B cell (primary cell): ENCODE measurements at regions not wholly inside any gene's neighbourhood (a gene's known extent, or its start where the extent isn't known, plus 50 kb on each side); places are given as distances from the start of the nearest gene placed in this dataset.

Experiments used
- ATAC-seq: fragments of 200-7000 bp; cut with Tn5 transposase; one replicate; pipeline ENCODE4 v1.10.0; 2021; ENCODE audit warnings: low read depth, mild to moderate bottlenecking, moderate number of reproducible peaks, moderate library complexity
- CTCF ChIA-PET: fragments of 350-600 bp; sonication (Branson Sonifier 250); formaldehyde crosslinking; loops from one replicate; lab custom pipeline; 2021; ENCODE audit warnings: antibody characterized with exemption, inconsistent platforms; lab: Charles Lee
- POLR2A ChIA-PET: fragments of 350-600 bp; sonication (Branson Sonifier 250); formaldehyde crosslinking; loops from one replicate; lab custom pipeline; 2021; ENCODE audit warnings: antibody characterized with exemption; lab: Charles Lee
- DNase-seq: peaks from one replicate; pipeline ENCODE4 v3.0.0; 2013
- H2AFZ ChIP-seq: 2 replicates; pipeline ENCODE4 v1.6.1; 2012; ENCODE audit warnings: mild to moderate bottlenecking, low read depth, low read length; ENCODE audit not compliant: insufficient read depth, poor library complexity, severe bottlenecking
- H3K27ac ChIP-seq, 2 donors: 1 replicate in 1 of 2; 2 replicates in 1 of 2; pipeline ENCODE4 v1.5.1; 2012 to 2013; ENCODE audit warnings: low read length in 2 of 2, mild to moderate bottlenecking in 2 of 2, moderate library complexity in 1 of 2
- H3K27me3 ChIP-seq, 4 experiments: fragments of 200-600 bp in 1 of 4; sonication (generic) in 1 of 4; replicated peaks in 1 of 4; 1 replicate in 2 of 4; 2 replicates in 2 of 4; pipeline versions ENCODE4 v1.6.1 to v1.7.0; 2013 to 2016; ENCODE audit warnings: low read length in 3 of 4, mild to moderate bottlenecking in 2 of 4, mixed read lengths in 1 of 4, moderate library complexity in 1 of 4; ENCODE audit not compliant: insufficient read depth in 4 of 4, control insufficient read depth in 3 of 4; ENCODE audit errors: control extremely low read depth in 1 of 4
- H3K36me3 ChIP-seq, 2 experiments: replicated peaks in 1 of 2; 1 replicate in 1 of 2; 2 replicates in 1 of 2; pipeline versions ENCODE4 v1.6.1 to v1.7.1; 2013; ENCODE audit warnings: low read length in 1 of 2; ENCODE audit not compliant: insufficient read depth in 2 of 2, control insufficient read depth in 1 of 2; ENCODE audit errors: control extremely low read depth in 1 of 2, extremely low read depth in 1 of 2
- H3K4me1 ChIP-seq, 2 donors: fragments of 200-600 bp in 1 of 2; sonication (generic) in 1 of 2; 1 replicate in 1 of 2; 2 replicates in 1 of 2; pipeline versions ENCODE4 v1.5.1 to v1.6.1; 2013 to 2017; ENCODE audit warnings: low read length in 2 of 2; ENCODE audit not compliant: control insufficient read depth in 2 of 2, insufficient read depth in 2 of 2
- H3K4me2 ChIP-seq: replicated peaks from 2 replicates; pipeline ENCODE3; 2012; ENCODE audit warnings: mild to moderate bottlenecking, low read depth, low read length; ENCODE audit not compliant: poor library complexity, severe bottlenecking
- H3K4me3 ChIP-seq, 5 experiments: fragments of 200-600 bp in 1 of 5; sonication (generic) in 1 of 5; 1 replicate in 3 of 5; 2 replicates in 2 of 5; pipeline versions ENCODE4 v1.5.1 to v1.7.0; 2011 to 2016; ENCODE audit warnings: low read length in 4 of 5, mild to moderate bottlenecking in 4 of 5, low read depth in 2 of 5, control low read depth in 1 of 5, moderate library complexity in 1 of 5; ENCODE audit not compliant: insufficient read depth in 1 of 5; ENCODE audit errors: control extremely low read depth in 1 of 5, extremely low read depth in 1 of 5
- H3K79me2 ChIP-seq: fragments of 200-600 bp; sonication (generic); one replicate; pipeline ENCODE4 v1.6.0; 2016; ENCODE audit warnings: low read length; ENCODE audit not compliant: control insufficient read depth, insufficient read depth
- H3K9ac ChIP-seq: fragments of 200-600 bp; sonication (generic); 2 replicates; pipeline ENCODE4 v1.6.1; 2017; ENCODE audit warnings: mild to moderate bottlenecking, low read length, moderate library complexity
- H3K9me3 ChIP-seq, 3 donors: one replicate each; pipeline versions ENCODE4 v1.6.1 to v1.7.1; 2013; ENCODE audit warnings: low read length in 2 of 3; ENCODE audit not compliant: control insufficient read depth in 2 of 3, insufficient read depth in 1 of 3; ENCODE audit errors: control extremely low read depth in 1 of 3
- H4K20me1 ChIP-seq: 2 replicates; pipeline ENCODE4 v1.6.0; 2012; ENCODE audit warnings: mild to moderate bottlenecking, low read length; ENCODE audit not compliant: insufficient read depth, control insufficient read depth, poor library complexity, severe bottlenecking
- H3K27ac Mint-ChIP-seq: one replicate; pipeline ENCODE4 v1.8.0; 2021; ENCODE audit warnings: mixed read lengths
- H3K27me3 Mint-ChIP-seq: one replicate; pipeline ENCODE4 v1.8.0; 2021; ENCODE audit warnings: mixed read lengths
- H3K4me1 Mint-ChIP-seq: one replicate; pipeline ENCODE4 v1.8.0; 2021; ENCODE audit warnings: mixed read lengths
- H3K4me3 Mint-ChIP-seq: one replicate; pipeline ENCODE4 v1.8.0; 2021; ENCODE audit warnings: mixed read lengths
- H3K9me3 Mint-ChIP-seq: one replicate; pipeline ENCODE4 v1.8.0; 2022; ENCODE audit warnings: mixed read lengths; ENCODE audit not compliant: insufficient read depth
- CTCF ChIP-seq: fragments of 200-600 bp; IDR thresholded peaks from one replicate; pipeline ENCODE4 v1.8.0; 2022; ENCODE audit warnings: antibody characterized with exemption, mild to moderate bottlenecking
- EZH2 ChIP-seq: IDR thresholded peaks from 2 replicates; pipeline ENCODE4 v1.6.1; 2012; ENCODE audit warnings: borderline replicate concordance, low read depth, mild to moderate bottlenecking, moderate library complexity, low read length; ENCODE audit not compliant: insufficient read depth, poor library complexity, severe bottlenecking
- WGBS: methylation state at CpG from one replicate; pipeline ENCODE4 v1.1.5; 2013; ENCODE audit warnings: missing lambda C conversion rate; ENCODE audit not compliant: insufficient coverage; 5-methylcytosine and 5-hydroxymethylcytosine counted together
- intact Hi-C: fragments of 100-400 bp; cut with micrococcal nuclease; formaldehyde crosslinking; loops from one replicate; pipeline ENCODE4 v1.10.0; 2022

GRCh38 chr2:129733579-129733978, 245.9 kb upstream of the RAB6C start:
- Mint-ChIP-seq H3K9me3 (no peaks in the 10 kb centered on the region), H3K27ac (no peak overlapping the region), H3K27me3 (no peaks in the 10 kb centered on the region), H3K4me3 (no peak overlapping the region), H3K4me1 (no peaks in the 10 kb centered on the region)
- no peaks in the 10 kb centered on the region for H3K4me1 ChIP-seq
- no peaks in the 10 kb centered on the region for H3K36me3 ChIP-seq
- intact Hi-C loops: no loop called here
- H3K4me3 ChIP-seq: no peak overlapping the region
- no peaks in the 10 kb centered on the region for H3K27me3 ChIP-seq
- ChIA-PET POLR2A (no interaction called here), CTCF (no interaction called here)
- H3K4me2 ChIP-seq: no peak overlapping the region
- H2AFZ ChIP-seq: no peak overlapping the region
- no peaks in the 10 kb centered on the region for H3K79me2 ChIP-seq
- WGBS: 92% methylated on average over 1 of the region's 2 CpGs
- H3K9me3 ChIP-seq: peaks cover 0 to 2% (median 0%) of the 10 kb centered on the region in 3 donors
- TF ChIP-seq CTCF: no peak
- TF ChIP-seq EZH2: no peak
- no peak overlapping the region for H3K9ac ChIP-seq
- no peak overlapping the region for H3K27ac ChIP-seq
- no peak for ATAC-seq
- DNase-seq: no peak
- no peaks in the 10 kb centered on the region for H4K20me1 ChIP-seq

DNA sequence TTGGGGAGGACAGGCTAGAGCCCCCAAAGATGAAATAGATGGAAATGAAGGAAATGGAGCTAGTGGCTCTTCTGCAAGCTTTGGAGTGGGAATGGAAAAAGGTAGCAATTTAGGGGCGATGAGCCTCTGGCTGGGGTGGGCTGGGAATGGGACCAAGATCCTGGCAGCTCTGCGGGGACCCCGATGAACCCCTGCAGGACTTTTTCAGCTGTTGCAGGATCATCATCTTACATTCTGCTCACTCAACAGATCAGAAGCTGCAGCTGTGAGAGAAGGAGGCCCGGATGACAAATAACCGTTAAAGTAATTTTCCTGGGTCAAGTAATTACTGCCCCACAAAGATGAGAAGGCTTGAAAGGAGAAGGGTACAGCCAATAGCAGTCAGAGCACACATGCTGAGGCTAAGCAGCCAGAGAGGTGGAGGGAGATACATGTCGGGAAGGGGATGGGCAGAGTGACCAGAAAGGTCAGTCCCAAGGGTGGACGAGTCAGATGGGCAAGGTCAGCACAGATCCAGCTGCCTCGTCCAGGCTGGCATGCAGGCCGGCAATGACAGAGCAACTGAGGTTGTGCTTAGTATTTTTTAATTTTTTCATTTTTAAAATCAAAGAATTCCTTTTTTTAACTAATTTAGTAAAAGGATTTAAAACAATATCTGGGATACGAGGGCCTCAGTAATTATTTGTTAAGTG, 245.0 kb upstream of the RAB6C start:
- Mint-ChIP-seq H3K27me3 (no peaks in the 10 kb centered on the region), H3K9me3 (no peaks in the 10 kb centered on the region), H3K27ac (no peak overlapping the region), H3K4me3 (no peak overlapping the region), H3K4me1 (no peaks in the 10 kb centered on the region)
- no peaks in the 10 kb centered on the region for H3K27me3 ChIP-seq
- no peaks in the 10 kb centered on the region for H3K79me2 ChIP-seq
- no peak overlapping the region for H3K27ac ChIP-seq
- no peak for TF ChIP-seq EZH2
- TF ChIP-seq CTCF: no peak
- no peak overlapping the region for H2AFZ ChIP-seq
- H3K4me2 ChIP-seq: no peak overlapping the region
- no peaks in the 10 kb centered on the region for H3K4me1 ChIP-seq
- H4K20me1 ChIP-seq: no peaks in the 10 kb centered on the region
- H3K9me3 ChIP-seq: peaks cover 0 to 2% (median 0%) of the 10 kb centered on the region in 3 donors
- H3K9ac ChIP-seq: no peak overlapping the region
- no peaks in the 10 kb centered on the region for H3K36me3 ChIP-seq
- intact Hi-C loops: no loop called here
- DNase-seq: no peak
- ATAC-seq: no peak
- POLR2A ChIA-PET: no interaction called here
- 89% methylated on average over 7 of the region's 10 CpGs for WGBS
- CTCF ChIA-PET: interaction anchor here (0.6 kb wide), 1 partner anchor 1859 kb away, joined by 3 read pairs; no protein-coding TSS in a partner anchor
- H3K4me3 ChIP-seq: no peak overlapping the region
